ENCODE measurements at regions not wholly inside any gene's neighbourhood (a gene's known extent, or its start where the extent isn't known, plus 50 kb on each side); places are given as distances from the start of the nearest gene placed in this dataset.
"Not testable (repeated sequence)": the region's sequence is repeated elsewhere in the genome, so short reads cannot be mapped to it uniquely, and the experiment has no call there.

GRCh38 chr16:75861311-75862097 lies 135.2 kb upstream of the CPHXL start:
- Histone ChIP-seq H3K4me3 (no peak overlapping the region), H3K9me3 (no peaks in the 10 kb centered on the region), H3K27me3 (no peaks in the 10 kb centered on the region), H3K27ac (no peak overlapping the region), H3K4me1 (no peaks in the 10 kb centered on the region), H3K36me3 (no peaks in the 10 kb centered on the region)
- no peak for DNase-seq (ENCODE audit: low spot score)
- TF ChIP-seq, protein P1, sequence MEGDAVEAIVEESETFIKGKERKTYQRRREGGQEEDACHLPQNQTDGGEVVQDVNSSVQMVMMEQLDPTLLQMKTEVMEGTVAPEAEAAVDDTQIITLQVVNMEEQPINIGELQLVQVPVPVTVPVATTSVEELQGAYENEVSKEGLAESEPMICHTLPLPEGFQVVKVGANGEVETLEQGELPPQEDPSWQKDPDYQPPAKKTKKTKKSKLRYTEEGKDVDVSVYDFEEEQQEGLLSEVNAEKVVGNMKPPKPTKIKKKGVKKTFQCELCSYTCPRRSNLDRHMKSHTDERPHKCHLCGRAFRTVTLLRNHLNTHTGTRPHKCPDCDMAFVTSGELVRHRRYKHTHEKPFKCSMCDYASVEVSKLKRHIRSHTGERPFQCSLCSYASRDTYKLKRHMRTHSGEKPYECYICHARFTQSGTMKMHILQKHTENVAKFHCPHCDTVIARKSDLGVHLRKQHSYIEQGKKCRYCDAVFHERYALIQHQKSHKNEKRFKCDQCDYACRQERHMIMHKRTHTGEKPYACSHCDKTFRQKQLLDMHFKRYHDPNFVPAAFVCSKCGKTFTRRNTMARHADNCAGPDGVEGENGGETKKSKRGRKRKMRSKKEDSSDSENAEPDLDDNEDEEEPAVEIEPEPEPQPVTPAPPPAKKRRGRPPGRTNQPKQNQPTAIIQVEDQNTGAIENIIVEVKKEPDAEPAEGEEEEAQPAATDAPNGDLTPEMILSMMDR (IDR thresholded peaks at IDR 0.05) = no peak

DNA sequence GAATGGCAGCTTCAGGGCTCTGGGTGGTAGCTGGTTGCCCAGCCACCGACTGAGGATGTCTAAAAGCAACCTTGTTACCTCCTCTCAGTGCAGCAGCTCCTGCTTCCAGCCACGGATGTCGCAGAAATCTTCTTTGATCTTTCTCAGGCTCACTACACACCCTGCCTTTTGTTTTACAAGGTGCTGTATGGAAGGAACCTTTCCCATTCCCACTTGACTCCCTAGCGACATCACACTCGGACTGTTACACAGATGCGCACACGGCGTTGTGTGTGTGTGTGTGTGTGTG lies 135.8 kb upstream of the CPHXL start:
- no peak for DNase-seq (ENCODE audit: low spot score)
- Histone ChIP-seq H3K27ac (no peak overlapping the region), H3K4me1 (no peaks in the 10 kb centered on the region), H3K36me3 (no peaks in the 10 kb centered on the region), H3K9me3 (no peaks in the 10 kb centered on the region), H3K27me3 (no peaks in the 10 kb centered on the region), H3K4me3 (no peak overlapping the region)
- TF ChIP-seq, protein P1 (IDR thresholded peaks at IDR 0.05) = no peak

GRCh38 chr16:75864243-75864642 lies 138.0 kb upstream of the CPHXL start:
- Histone ChIP-seq H3K27me3 (no peaks in the 10 kb centered on the region), H3K4me3 (no peak overlapping the region), H3K36me3 (no peaks in the 10 kb centered on the region), H3K27ac (no peak overlapping the region), H3K9me3 (no peaks in the 10 kb centered on the region), H3K4me1 (no peaks in the 10 kb centered on the region)
- DNase-seq (ENCODE audit: low spot score) = no peak
- TF ChIP-seq, protein P1 (IDR thresholded peaks at IDR 0.05) = no peak

GRCh38 chr16:75865736-75866135 lies 139.4 kb upstream of the CPHXL start:
- Histone ChIP-seq H3K36me3 (no peaks in the 10 kb centered on the region), H3K27ac (no peak overlapping the region), H3K27me3 (no peaks in the 10 kb centered on the region), H3K4me3 (no peak overlapping the region), H3K4me1 (no peaks in the 10 kb centered on the region), H3K9me3 (no peaks in the 10 kb centered on the region)
- TF ChIP-seq, protein P1 (IDR thresholded peaks at IDR 0.05) = no peak
- DNase-seq (ENCODE audit: low spot score) = no peak

GRCh38 chr16:75868636-75869632 lies 142.6 kb upstream of the CPHXL start:
- no peaks in the 10 kb centered on the region for H3K4me1 ChIP-seq
- no peaks in the 10 kb centered on the region for H3K36me3 ChIP-seq
- H3K9me3 ChIP-seq = no peaks in the 10 kb centered on the region
- TF ChIP-seq, protein P1 (IDR thresholded peaks at IDR 0.05) = no peak
- H3K4me3 ChIP-seq = no peak overlapping the region
- no peaks in the 10 kb centered on the region for H3K27me3 ChIP-seq
- H3K27ac ChIP-seq = no peak overlapping the region
- no peak for DNase-seq (ENCODE audit: low spot score)

- H3K4me1 ChIP-seq; H3K4me3 ChIP-seq; H3K27ac ChIP-seq; DNase-seq (ENCODE audit: low spot score); H3K36me3 ChIP-seq; H3K9me3 ChIP-seq; H3K27me3 ChIP-seq: not testable (repeated sequence)
These were observed 155.0 kb upstream of the CPHXL start for GRCh38 chr16:75881280-75881679.
